Right lobe of liver (tissue), 6 donors: ENCODE measurements at regions not wholly inside any gene's neighbourhood (a gene's known extent, or its start where the extent isn't known, plus 50 kb on each side); places are given as distances from the start of the nearest gene placed in this dataset.

Experiments
- ATAC-seq, 4 donors: fragments of 200-7000 bp; cut with Tn5 transposase; one replicate each; pipeline ENCODE4 v1.9.1; 2020; ENCODE audit warnings: mild to moderate bottlenecking in 4 of 4, moderate library complexity in 4 of 4
- DNase-seq, 3 donors: peaks; one replicate each; pipeline ENCODE4 v3.0.0-alpha.2; 2020
- H3K27ac ChIP-seq, 3 donors: fragments of 200-600 bp; one replicate each; pipeline ENCODE4 v1.8.0; 2022
- H3K27me3 ChIP-seq, 2 donors: fragments of 200-600 bp; one replicate each; pipeline ENCODE4 v1.8.0; 2022
- H3K36me3 ChIP-seq, 4 donors: fragments of 200-600 bp; sonication (generic) in 1 of 4; one replicate each; pipeline versions ENCODE4 v1.5.1 to v1.8.0; 2017 to 2022; ENCODE audit warnings: control low read depth in 1 of 4
- H3K4me1 ChIP-seq, 4 donors: fragments of 200-600 bp; sonication (generic) in 1 of 4; one replicate each; pipeline versions ENCODE4 v1.5.1 to v1.8.0; 2017 to 2022; ENCODE audit warnings: control low read depth in 1 of 4
- H3K4me3 ChIP-seq, 3 donors: fragments of 200-600 bp; one replicate each; pipeline ENCODE4 v1.8.0; 2022
- H3K9me3 ChIP-seq, 4 donors: fragments of 200-600 bp; sonication (generic) in 1 of 4; one replicate each; pipeline versions ENCODE4 v1.5.1 to v1.8.0; 2017 to 2022; ENCODE audit warnings: control low read depth in 1 of 4
- CTCF ChIP-seq, 4 donors: fragments of 200-600 bp in 3 of 4; fragments of 450-650 bp in 1 of 4; IDR thresholded peaks; one replicate each; pipeline versions ENCODE4 v1.5.1 to v1.8.0; 2016 to 2022; ENCODE audit warnings: antibody characterized with exemption in 4 of 4, mild to moderate bottlenecking in 2 of 4
- POLR2A ChIP-seq: fragments of 450-650 bp; IDR thresholded peaks from one replicate; pipeline ENCODE4 v1.6.1; 2017; ENCODE audit warnings: antibody characterized with exemption, mild to moderate bottlenecking
- WGBS: methylation state at CpG from one replicate; pipeline ENCODE4 v1.1.6; 2018; ENCODE audit warnings: low coverage, low lambda C conversion rate; ENCODE audit not compliant: insufficient coverage; ENCODE audit errors: missing lambda C conversion rate; 5-methylcytosine and 5-hydroxymethylcytosine counted together
- intact Hi-C, 2 donors: fragments of 100-400 bp; cut with DNase I; formaldehyde crosslinking; loops; one replicate each; pipeline versions ENCODE4 v1.11.2 to v1.14.1; 2022
- donor health status: DM: no; HTN: yes; CAD: no.
- donor health status: DM: no; HTN: no; CAD: no.
- donor health status: DM: no; HTN: no; CAD: no.
- donor health status: DM: no; HTN: yes; CAD: no.
- donor health status: DM: no; HTN: yes; CAD: no.

- DNase-seq: no peak
- intact Hi-C loops: no loop called here
- 47% methylated on average over 5 of the region's 16 CpGs for WGBS
- H3K9me3 ChIP-seq: no peaks in the 10 kb centered on the region
- no peak overlapping the region for H3K27ac ChIP-seq
- ATAC-seq: no peak
- H3K36me3 ChIP-seq: no peaks in the 10 kb centered on the region
- H3K27me3 ChIP-seq: no peaks in the 10 kb centered on the region
- peaks cover 0 to 13% (median 6%) of the 10 kb centered on the region in 4 donors for H3K4me1 ChIP-seq
- TF ChIP-seq CTCF (IDR thresholded peaks at IDR 0.05) (no peak), POLR2A (no peak)
- H3K4me3 ChIP-seq: no peak overlapping the region
These were observed 296.5 kb downstream of the ZNF536 start for GRCh38 chr19:30668521-30669155.

GRCh38 chr19:30667746-30668145, 295.6 kb downstream of the ZNF536 start:
- no peaks in the 10 kb centered on the region for H3K36me3 ChIP-seq
- ATAC-seq (no peak), DNase-seq (no peak)
- intact Hi-C loops: no loop called here
- no peak for TF ChIP-seq CTCF (IDR thresholded peaks at IDR 0.05)
- TF ChIP-seq POLR2A: no peak
- no peak overlapping the region for H3K27ac ChIP-seq
- WGBS: 41% methylated on average over 3 of the region's 3 CpGs
- H3K27me3 ChIP-seq: no peaks in the 10 kb centered on the region
- H3K9me3 ChIP-seq: no peaks in the 10 kb centered on the region
- H3K4me1 ChIP-seq: peaks cover 0 to 22% (median 7%) of the 10 kb centered on the region in 4 donors
- H3K4me3 ChIP-seq: no peak overlapping the region

DNA sequence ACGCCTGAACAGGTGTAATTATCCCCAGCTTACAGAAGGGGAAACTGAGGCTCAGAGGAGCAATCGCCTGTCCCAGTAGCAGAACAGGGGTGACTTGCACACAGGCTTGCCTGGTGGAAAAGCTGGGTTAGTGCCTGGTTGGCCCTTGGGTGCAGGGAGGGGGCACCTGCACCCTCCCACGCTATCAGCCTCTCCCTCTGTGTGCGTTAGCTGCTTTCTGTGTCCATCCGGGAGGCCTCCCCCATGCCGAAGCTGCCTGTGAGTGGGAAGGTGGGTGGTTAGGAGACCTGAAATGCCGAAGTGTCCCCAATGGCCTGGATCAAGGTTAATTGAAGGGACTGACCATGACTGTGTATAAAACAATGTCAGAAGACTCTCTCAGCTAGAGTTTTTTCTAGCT, 295.0 kb downstream of the ZNF536 start:
- H3K4me1 ChIP-seq: peaks cover 0 to 24% (median 7%) of the 10 kb centered on the region in 4 donors
- H3K27ac ChIP-seq: no peak overlapping the region
- no peaks in the 10 kb centered on the region for H3K9me3 ChIP-seq
- ATAC-seq (no peak), DNase-seq (no peak)
- intact Hi-C loops: no loop called here
- TF ChIP-seq CTCF (IDR thresholded peaks at IDR 0.05): no peak
- TF ChIP-seq POLR2A: no peak
- 62% methylated on average over 5 of the region's 7 CpGs for WGBS
- H3K4me3 ChIP-seq: no peak overlapping the region
- no peaks in the 10 kb centered on the region for H3K27me3 ChIP-seq
- no peaks in the 10 kb centered on the region for H3K36me3 ChIP-seq

DNA sequence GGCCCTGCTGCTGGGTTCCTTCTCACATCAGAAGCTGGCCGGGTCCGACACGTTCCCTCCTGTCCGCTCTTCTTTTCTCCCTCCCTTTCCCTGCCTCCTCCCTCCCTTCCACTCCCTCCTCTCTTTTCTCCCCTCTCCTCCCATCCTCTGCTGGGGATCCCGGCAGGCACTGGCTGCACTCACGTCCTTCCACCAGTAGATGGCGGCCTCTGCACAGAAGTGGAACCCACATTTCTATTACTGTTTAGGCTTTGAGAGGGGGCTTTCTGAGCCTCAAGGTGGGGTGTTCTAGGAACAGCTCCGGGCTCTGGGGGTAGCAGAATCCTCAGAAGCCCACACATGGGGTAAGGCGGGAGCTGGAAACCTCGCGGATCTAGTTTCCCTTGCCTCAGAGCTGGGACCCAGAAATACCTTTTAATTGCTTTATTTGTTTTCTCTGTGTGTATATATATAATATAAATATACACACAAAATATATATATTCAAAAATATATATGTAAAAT, 294.2 kb downstream of the ZNF536 start:
- peak; percentile 27 to 41 (median 28) for ATAC-seq

More for the DNA sequence above, 294.2 kb downstream of the ZNF536 start:
- peak; percentile 60 to 89 (median 86) for TF ChIP-seq CTCF (IDR thresholded peaks at IDR 0.05)
- no peak for TF ChIP-seq POLR2A
- H3K9me3 ChIP-seq: no peaks in the 10 kb centered on the region
- H3K4me3 ChIP-seq: no peak overlapping the region
- WGBS: 4% methylated on average over 11 of the region's 11 CpGs
- peaks cover 0 to 24% (median 7%) of the 10 kb centered on the region in 4 donors for H3K4me1 ChIP-seq
- H3K27ac ChIP-seq: no peak overlapping the region
- no peaks in the 10 kb centered on the region for H3K27me3 ChIP-seq
- peak in 2 of 3 donors; percentile 54 to 58 for DNase-seq
- intact Hi-C loops: no loop called here
- H3K36me3 ChIP-seq: no peaks in the 10 kb centered on the region
